ENCODE measurements at regions not wholly inside any gene's neighbourhood (a gene's known extent, or its start where the extent isn't known, plus 50 kb on each side); places are given as distances from the start of the nearest gene placed in this dataset.

DNA sequence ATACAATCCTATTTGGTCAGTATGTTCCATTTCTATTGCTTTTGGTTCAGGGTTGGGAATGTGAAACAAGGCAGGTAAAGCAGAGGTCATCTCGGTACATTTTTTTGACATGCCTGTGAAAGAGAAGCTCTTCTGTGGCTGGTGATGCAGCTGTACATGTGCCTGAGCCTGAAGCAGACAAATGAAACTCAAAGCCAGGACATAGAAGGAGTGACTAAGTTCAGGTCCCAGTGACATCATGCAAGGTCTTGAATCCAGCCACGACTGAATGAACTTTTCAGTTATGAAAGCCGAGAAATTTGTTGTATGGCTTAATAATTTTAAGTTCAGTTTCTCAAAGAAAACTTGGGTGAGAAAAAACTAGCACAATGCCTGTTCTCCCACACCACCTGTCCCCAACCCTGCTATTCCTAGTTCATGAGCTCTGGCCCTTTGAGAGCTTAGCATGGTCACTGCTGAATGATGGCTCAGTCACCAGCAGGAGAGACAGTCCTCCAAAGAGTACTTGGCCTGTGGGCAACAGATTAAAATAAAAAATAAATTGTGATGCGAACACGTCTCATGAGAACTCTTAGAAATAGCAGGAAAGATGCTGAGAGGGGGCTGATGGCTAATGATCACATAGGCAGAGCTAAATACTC is 600.2 kb upstream of the GRM7 start:
- no peaks in the 10 kb centered on the region for H3K4me1 ChIP-seq (ENCODE audit: insufficient read depth, low read length)
- no peaks in the 10 kb centered on the region for H3K79me2 ChIP-seq (ENCODE audit: insufficient read depth, low read length)
- DNase-seq (no peak), ATAC-seq (ENCODE audit: insufficient read depth, low read depth) (no peak)
- H2AFZ ChIP-seq (ENCODE audit: low read depth, low read length), result no peak overlapping the region
- no peaks in the 10 kb centered on the region for H4K20me1 ChIP-seq (ENCODE audit: insufficient read depth, low read length)
- no peak overlapping the region for H3K27ac ChIP-seq (ENCODE audit: low read length)
- H3K9ac ChIP-seq (ENCODE audit: low read depth, low read length), result no peak overlapping the region
- TF ChIP-seq, protein P1, sequence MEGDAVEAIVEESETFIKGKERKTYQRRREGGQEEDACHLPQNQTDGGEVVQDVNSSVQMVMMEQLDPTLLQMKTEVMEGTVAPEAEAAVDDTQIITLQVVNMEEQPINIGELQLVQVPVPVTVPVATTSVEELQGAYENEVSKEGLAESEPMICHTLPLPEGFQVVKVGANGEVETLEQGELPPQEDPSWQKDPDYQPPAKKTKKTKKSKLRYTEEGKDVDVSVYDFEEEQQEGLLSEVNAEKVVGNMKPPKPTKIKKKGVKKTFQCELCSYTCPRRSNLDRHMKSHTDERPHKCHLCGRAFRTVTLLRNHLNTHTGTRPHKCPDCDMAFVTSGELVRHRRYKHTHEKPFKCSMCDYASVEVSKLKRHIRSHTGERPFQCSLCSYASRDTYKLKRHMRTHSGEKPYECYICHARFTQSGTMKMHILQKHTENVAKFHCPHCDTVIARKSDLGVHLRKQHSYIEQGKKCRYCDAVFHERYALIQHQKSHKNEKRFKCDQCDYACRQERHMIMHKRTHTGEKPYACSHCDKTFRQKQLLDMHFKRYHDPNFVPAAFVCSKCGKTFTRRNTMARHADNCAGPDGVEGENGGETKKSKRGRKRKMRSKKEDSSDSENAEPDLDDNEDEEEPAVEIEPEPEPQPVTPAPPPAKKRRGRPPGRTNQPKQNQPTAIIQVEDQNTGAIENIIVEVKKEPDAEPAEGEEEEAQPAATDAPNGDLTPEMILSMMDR (IDR thresholded peaks at IDR 0.05; ENCODE audit: borderline replicate concordance, extremely low read depth, low read length, poor library complexity, severe bottlenecking), result no peak
- no peak for TF ChIP-seq EZH2 (IDR thresholded peaks at IDR 0.05; ENCODE audit: borderline replicate concordance, low read depth, low read length, severe bottlenecking)
- H3K4me2 ChIP-seq (ENCODE audit: insufficient read depth, low read length), result no peak overlapping the region
- H3K4me3 ChIP-seq (ENCODE audit: low read depth in 1 of 2, low read length in 2 of 2), result no peak overlapping the region
- H3K36me3 ChIP-seq (ENCODE audit: insufficient read depth, low read length), result no peaks in the 10 kb centered on the region
- H3K27me3 ChIP-seq (ENCODE audit: insufficient read depth, low read length, poor library complexity), result no peaks in the 10 kb centered on the region
- no peaks in the 10 kb centered on the region for H3K9me3 ChIP-seq (ENCODE audit: insufficient read depth, low read length, severe bottlenecking)

DNA sequence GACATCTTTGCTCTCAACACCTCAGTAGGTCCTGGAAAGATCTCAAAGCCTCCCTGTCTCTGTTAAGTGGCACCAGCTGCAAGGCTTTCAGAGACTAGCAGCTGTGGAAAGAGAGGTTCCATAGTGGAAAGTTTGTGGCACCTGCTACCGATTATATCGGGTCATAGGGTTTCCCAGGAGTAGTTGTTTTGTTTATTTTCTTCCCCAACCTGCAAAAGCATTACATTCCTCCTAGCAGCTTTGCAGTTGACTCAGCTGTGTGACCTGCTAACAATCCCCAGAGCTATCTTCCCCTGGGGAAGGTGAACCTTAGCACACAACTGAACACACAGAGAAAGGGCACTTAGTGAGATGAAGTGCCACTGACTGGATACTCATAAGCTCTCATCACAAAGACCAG is 598.9 kb upstream of the GRM7 start:
- Histone ChIP-seq H3K27me3 (ENCODE audit: insufficient read depth, low read length, poor library complexity) (no peaks in the 10 kb centered on the region), H3K36me3 (ENCODE audit: insufficient read depth, low read length) (no peaks in the 10 kb centered on the region), H3K4me2 (ENCODE audit: insufficient read depth, low read length) (no peak overlapping the region), H3K9ac (ENCODE audit: low read depth, low read length) (no peak overlapping the region), H3K27ac (ENCODE audit: low read length) (no peak overlapping the region), H3K79me2 (ENCODE audit: insufficient read depth, low read length) (no peaks in the 10 kb centered on the region), H4K20me1 (ENCODE audit: insufficient read depth, low read length) (no peaks in the 10 kb centered on the region), H3K4me3 (ENCODE audit: low read depth in 1 of 2, low read length in 2 of 2) (no peak overlapping the region), H2AFZ (ENCODE audit: low read depth, low read length) (no peak overlapping the region), H3K9me3 (ENCODE audit: insufficient read depth, low read length, severe bottlenecking) (no peaks in the 10 kb centered on the region), H3K4me1 (ENCODE audit: insufficient read depth, low read length) (no peaks in the 10 kb centered on the region)
- no peak for TF ChIP-seq EZH2 (IDR thresholded peaks at IDR 0.05; ENCODE audit: borderline replicate concordance, low read depth, low read length, severe bottlenecking)
- TF ChIP-seq, protein P1 (IDR thresholded peaks at IDR 0.05; ENCODE audit: borderline replicate concordance, extremely low read depth, low read length, poor library complexity, severe bottlenecking), result no peak
- ATAC-seq (ENCODE audit: insufficient read depth, low read depth), result no peak
- DNase-seq, result no peak

DNA sequence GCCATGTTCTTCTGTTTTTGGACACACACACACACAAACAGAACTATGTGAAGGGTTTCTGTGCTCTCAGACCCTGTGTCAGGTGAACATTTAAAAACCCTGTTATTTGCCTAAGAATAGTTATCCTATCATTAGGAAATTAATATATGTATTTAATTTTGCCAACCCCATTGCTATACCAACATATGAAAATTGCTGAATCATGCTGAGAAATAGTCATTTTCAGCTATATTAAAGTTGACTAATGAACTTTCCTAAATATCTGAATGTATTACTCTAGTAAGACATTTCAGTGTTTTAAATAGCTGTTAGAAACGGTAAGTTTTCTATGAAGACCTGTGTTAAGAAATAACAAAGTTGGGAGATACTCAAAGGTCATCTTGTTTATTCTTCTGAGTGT is 596.9 kb upstream of the GRM7 start:
- H2AFZ ChIP-seq (ENCODE audit: low read depth, low read length), result no peak overlapping the region

More for the DNA sequence above, 596.9 kb upstream of the GRM7 start:
- H3K79me2 ChIP-seq (ENCODE audit: insufficient read depth, low read length), result no peaks in the 10 kb centered on the region
- no peak overlapping the region for H3K4me3 ChIP-seq (ENCODE audit: low read depth in 1 of 2, low read length in 2 of 2)
- no peak for ATAC-seq (ENCODE audit: insufficient read depth, low read depth)
- H3K4me2 ChIP-seq (ENCODE audit: insufficient read depth, low read length), result no peak overlapping the region
- TF ChIP-seq EZH2 (IDR thresholded peaks at IDR 0.05; ENCODE audit: borderline replicate concordance, low read depth, low read length, severe bottlenecking), result no peak
- TF ChIP-seq, protein P1 (IDR thresholded peaks at IDR 0.05; ENCODE audit: borderline replicate concordance, extremely low read depth, low read length, poor library complexity, severe bottlenecking), result no peak
- no peaks in the 10 kb centered on the region for H3K4me1 ChIP-seq (ENCODE audit: insufficient read depth, low read length)
- no peak overlapping the region for H3K27ac ChIP-seq (ENCODE audit: low read length)
- no peaks in the 10 kb centered on the region for H4K20me1 ChIP-seq (ENCODE audit: insufficient read depth, low read length)
- no peaks in the 10 kb centered on the region for H3K27me3 ChIP-seq (ENCODE audit: insufficient read depth, low read length, poor library complexity)
- no peaks in the 10 kb centered on the region for H3K9me3 ChIP-seq (ENCODE audit: insufficient read depth, low read length, severe bottlenecking)
- no peak for DNase-seq
- H3K36me3 ChIP-seq (ENCODE audit: insufficient read depth, low read length), result no peaks in the 10 kb centered on the region
- H3K9ac ChIP-seq (ENCODE audit: low read depth, low read length), result no peak overlapping the region

Measured in DND-41 (cell line).